HepG2 (cell line): ENCODE measurements at regions not wholly inside any gene's neighbourhood (a gene's known extent, or its start where the extent isn't known, plus 50 kb on each side); places are given as distances from the start of the nearest gene placed in this dataset.

ENCODE experiments used
- BRCA1 ChIP-seq: sonication (generic); formaldehyde crosslinking; IDR thresholded peaks from 2 replicates; pipeline ENCODE4 v1.4.0; 2020; ENCODE audit warnings: missing genetic modification reagents
- HHEX ChIP-seq: IDR thresholded peaks from 2 replicates; pipeline ENCODE4 v1.6.1; 2016; ENCODE audit warnings: control low read depth
- KDM6A ChIP-seq: IDR thresholded peaks from 2 replicates; pipeline ENCODE4 v1.6.1; 2016; ENCODE audit warnings: low read depth
- NAIF1 ChIP-seq: sonication (generic); formaldehyde crosslinking; IDR thresholded peaks from 2 replicates; pipeline ENCODE4 v1.5.0; 2020; ENCODE audit warnings: mild to moderate bottlenecking, missing genetic modification reagents, borderline replicate concordance
- PHF21A ChIP-seq: sonication (generic); formaldehyde crosslinking; IDR thresholded peaks from 2 replicates; pipeline ENCODE4 v1.5.0; 2020; ENCODE audit warnings: mild to moderate bottlenecking, missing genetic modification reagents
- SAFB2 ChIP-seq: sonication (generic); formaldehyde crosslinking; IDR thresholded peaks from 2 replicates; pipeline ENCODE4 v1.5.1; 2020; ENCODE audit warnings: missing genetic modification reagents, low read depth, mild to moderate bottlenecking, borderline replicate concordance
- STAT5B ChIP-seq: sonication (generic); formaldehyde crosslinking; IDR thresholded peaks from 2 replicates; pipeline ENCODE4 v1.4.0; 2020; ENCODE audit warnings: missing genetic modification reagents
- ZNF547 ChIP-seq: sonication (generic); formaldehyde crosslinking; IDR thresholded peaks from 2 replicates; pipeline ENCODE4 v1.5.1; 2020; ENCODE audit warnings: mild to moderate bottlenecking, missing genetic modification reagents
- TF ChIP-seq, protein P1 (sequence below): sonication (generic); formaldehyde crosslinking; IDR thresholded peaks from 2 replicates; pipeline ENCODE4 v1.8.0; 2022; ENCODE audit warnings: mild to moderate bottlenecking, missing genetic modification reagents, moderate library complexity
- TF ChIP-seq, protein P2 (sequence below): sonication (generic); formaldehyde crosslinking; IDR thresholded peaks from 2 replicates; pipeline ENCODE4 v1.5.0; 2020; ENCODE audit warnings: mild to moderate bottlenecking, missing genetic modification reagents
- TF ChIP-seq, protein P3 (sequence below): sonication (generic); formaldehyde crosslinking; IDR thresholded peaks from 2 replicates; pipeline ENCODE4 v1.5.0; 2020; ENCODE audit warnings: mild to moderate bottlenecking, missing genetic modification reagents
- TF ChIP-seq, protein P4 (sequence below): fragments of 450-650 bp; IDR thresholded peaks from 2 replicates; pipeline ENCODE4 v1.6.1; 2017; ENCODE audit warnings: mild to moderate bottlenecking

DNA sequence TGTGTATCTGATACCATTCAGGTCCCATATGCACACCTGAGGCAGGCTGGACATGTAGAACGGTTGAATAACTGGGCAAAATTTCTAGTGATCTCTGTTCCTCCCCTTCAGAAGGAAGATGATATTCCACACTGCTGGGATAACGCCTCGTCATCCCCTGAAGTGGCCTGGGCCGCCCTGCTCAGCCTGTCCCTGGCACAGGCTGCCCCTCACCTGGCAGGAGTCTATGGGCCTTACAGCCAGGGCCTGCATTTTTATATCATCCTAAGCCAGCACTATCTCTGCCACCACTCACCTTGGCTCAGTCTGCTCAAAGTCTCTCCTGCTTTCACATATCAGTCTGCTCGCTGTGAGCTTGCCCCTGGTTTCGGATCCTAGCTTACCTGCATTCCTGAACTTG lies 209.2 kb downstream of the CSNK2A3 start (continued):
- TF ChIP-seq HHEX (CRISPR knock-in tag) (no peak), PHF21A (no peak), SAFB2 (CRISPR knock-in tag) (no peak), ZNF547 (CRISPR knock-in tag) (no peak), NAIF1 (CRISPR knock-in tag) (no peak), BRCA1 (CRISPR knock-in tag) (no peak), STAT5B (CRISPR knock-in tag) (no peak), KDM6A (CRISPR knock-in tag) (no peak)
- TF ChIP-seq, protein P1, sequence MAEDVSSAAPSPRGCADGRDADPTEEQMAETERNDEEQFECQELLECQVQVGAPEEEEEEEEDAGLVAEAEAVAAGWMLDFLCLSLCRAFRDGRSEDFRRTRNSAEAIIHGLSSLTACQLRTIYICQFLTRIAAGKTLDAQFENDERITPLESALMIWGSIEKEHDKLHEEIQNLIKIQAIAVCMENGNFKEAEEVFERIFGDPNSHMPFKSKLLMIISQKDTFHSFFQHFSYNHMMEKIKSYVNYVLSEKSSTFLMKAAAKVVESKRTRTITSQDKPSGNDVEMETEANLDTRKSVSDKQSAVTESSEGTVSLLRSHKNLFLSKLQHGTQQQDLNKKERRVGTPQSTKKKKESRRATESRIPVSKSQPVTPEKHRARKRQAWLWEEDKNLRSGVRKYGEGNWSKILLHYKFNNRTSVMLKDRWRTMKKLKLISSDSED (CRISPR knock-in tag) = no peak
- TF ChIP-seq, protein P2, sequence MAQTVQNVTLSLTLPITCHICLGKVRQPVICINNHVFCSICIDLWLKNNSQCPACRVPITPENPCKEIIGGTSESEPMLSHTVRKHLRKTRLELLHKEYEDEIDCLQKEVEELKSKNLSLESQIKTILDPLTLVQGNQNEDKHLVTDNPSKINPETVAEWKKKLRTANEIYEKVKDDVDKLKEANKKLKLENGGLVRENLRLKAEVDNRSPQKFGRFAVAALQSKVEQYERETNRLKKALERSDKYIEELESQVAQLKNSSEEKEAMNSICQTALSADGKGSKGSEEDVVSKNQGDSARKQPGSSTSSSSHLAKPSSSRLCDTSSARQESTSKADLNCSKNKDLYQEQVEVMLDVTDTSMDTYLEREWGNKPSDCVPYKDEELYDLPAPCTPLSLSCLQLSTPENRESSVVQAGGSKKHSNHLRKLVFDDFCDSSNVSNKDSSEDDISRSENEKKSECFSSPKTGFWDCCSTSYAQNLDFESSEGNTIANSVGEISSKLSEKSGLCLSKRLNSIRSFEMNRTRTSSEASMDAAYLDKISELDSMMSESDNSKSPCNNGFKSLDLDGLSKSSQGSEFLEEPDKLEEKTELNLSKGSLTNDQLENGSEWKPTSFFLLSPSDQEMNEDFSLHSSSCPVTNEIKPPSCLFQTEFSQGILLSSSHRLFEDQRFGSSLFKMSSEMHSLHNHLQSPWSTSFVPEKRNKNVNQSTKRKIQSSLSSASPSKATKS (CRISPR knock-in tag) = no peak
- TF ChIP-seq, protein P3, sequence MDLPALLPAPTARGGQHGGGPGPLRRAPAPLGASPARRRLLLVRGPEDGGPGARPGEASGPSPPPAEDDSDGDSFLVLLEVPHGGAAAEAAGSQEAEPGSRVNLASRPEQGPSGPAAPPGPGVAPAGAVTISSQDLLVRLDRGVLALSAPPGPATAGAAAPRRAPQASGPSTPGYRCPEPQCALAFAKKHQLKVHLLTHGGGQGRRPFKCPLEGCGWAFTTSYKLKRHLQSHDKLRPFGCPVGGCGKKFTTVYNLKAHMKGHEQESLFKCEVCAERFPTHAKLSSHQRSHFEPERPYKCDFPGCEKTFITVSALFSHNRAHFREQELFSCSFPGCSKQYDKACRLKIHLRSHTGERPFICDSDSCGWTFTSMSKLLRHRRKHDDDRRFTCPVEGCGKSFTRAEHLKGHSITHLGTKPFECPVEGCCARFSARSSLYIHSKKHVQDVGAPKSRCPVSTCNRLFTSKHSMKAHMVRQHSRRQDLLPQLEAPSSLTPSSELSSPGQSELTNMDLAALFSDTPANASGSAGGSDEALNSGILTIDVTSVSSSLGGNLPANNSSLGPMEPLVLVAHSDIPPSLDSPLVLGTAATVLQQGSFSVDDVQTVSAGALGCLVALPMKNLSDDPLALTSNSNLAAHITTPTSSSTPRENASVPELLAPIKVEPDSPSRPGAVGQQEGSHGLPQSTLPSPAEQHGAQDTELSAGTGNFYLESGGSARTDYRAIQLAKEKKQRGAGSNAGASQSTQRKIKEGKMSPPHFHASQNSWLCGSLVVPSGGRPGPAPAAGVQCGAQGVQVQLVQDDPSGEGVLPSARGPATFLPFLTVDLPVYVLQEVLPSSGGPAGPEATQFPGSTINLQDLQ (CRISPR knock-in tag) = no peak
- TF ChIP-seq, protein P4, sequence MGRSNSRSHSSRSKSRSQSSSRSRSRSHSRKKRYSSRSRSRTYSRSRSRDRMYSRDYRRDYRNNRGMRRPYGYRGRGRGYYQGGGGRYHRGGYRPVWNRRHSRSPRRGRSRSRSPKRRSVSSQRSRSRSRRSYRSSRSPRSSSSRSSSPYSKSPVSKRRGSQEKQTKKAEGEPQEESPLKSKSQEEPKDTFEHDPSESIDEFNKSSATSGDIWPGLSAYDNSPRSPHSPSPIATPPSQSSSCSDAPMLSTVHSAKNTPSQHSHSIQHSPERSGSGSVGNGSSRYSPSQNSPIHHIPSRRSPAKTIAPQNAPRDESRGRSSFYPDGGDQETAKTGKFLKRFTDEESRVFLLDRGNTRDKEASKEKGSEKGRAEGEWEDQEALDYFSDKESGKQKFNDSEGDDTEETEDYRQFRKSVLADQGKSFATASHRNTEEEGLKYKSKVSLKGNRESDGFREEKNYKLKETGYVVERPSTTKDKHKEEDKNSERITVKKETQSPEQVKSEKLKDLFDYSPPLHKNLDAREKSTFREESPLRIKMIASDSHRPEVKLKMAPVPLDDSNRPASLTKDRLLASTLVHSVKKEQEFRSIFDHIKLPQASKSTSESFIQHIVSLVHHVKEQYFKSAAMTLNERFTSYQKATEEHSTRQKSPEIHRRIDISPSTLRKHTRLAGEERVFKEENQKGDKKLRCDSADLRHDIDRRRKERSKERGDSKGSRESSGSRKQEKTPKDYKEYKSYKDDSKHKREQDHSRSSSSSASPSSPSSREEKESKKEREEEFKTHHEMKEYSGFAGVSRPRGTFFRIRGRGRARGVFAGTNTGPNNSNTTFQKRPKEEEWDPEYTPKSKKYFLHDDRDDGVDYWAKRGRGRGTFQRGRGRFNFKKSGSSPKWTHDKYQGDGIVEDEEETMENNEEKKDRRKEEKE = no peak
